Right lobe of liver (tissue), 6 donors: ENCODE measurements at regions not wholly inside any gene's neighbourhood (a gene's known extent, or its start where the extent isn't known, plus 50 kb on each side); places are given as distances from the start of the nearest gene placed in this dataset.
"Not testable (repeated sequence)": the region's sequence is repeated elsewhere in the genome, so short reads cannot be mapped to it uniquely, and the experiment has no call there.

ENCODE experiments used
- ATAC-seq, 4 donors: fragments of 200-7000 bp; cut with Tn5 transposase; one replicate each; pipeline ENCODE4 v1.9.1; 2020; ENCODE audit warnings: mild to moderate bottlenecking in 4 of 4, moderate library complexity in 4 of 4
- DNase-seq, 3 donors: peaks; one replicate each; pipeline ENCODE4 v3.0.0-alpha.2; 2020
- H3K27ac ChIP-seq, 3 donors: fragments of 200-600 bp; one replicate each; pipeline ENCODE4 v1.8.0; 2022
- H3K27me3 ChIP-seq, 2 donors: fragments of 200-600 bp; one replicate each; pipeline ENCODE4 v1.8.0; 2022
- H3K36me3 ChIP-seq, 4 donors: fragments of 200-600 bp; sonication (generic) in 1 of 4; one replicate each; pipeline versions ENCODE4 v1.5.1 to v1.8.0; 2017 to 2022; ENCODE audit warnings: control low read depth in 1 of 4
- H3K4me1 ChIP-seq, 4 donors: fragments of 200-600 bp; sonication (generic) in 1 of 4; one replicate each; pipeline versions ENCODE4 v1.5.1 to v1.8.0; 2017 to 2022; ENCODE audit warnings: control low read depth in 1 of 4
- H3K4me3 ChIP-seq, 3 donors: fragments of 200-600 bp; one replicate each; pipeline ENCODE4 v1.8.0; 2022
- H3K9me3 ChIP-seq, 4 donors: fragments of 200-600 bp; sonication (generic) in 1 of 4; one replicate each; pipeline versions ENCODE4 v1.5.1 to v1.8.0; 2017 to 2022; ENCODE audit warnings: control low read depth in 1 of 4
- POLR2A ChIP-seq: fragments of 450-650 bp; IDR thresholded peaks from one replicate; pipeline ENCODE4 v1.6.1; 2017; ENCODE audit warnings: antibody characterized with exemption, mild to moderate bottlenecking
- WGBS: methylation state at CpG from one replicate; pipeline ENCODE4 v1.1.6; 2018; ENCODE audit warnings: low coverage, low lambda C conversion rate; ENCODE audit not compliant: insufficient coverage; ENCODE audit errors: missing lambda C conversion rate; 5-methylcytosine and 5-hydroxymethylcytosine counted together
- intact Hi-C, 2 donors: fragments of 100-400 bp; cut with DNase I; formaldehyde crosslinking; loops; one replicate each; pipeline versions ENCODE4 v1.11.2 to v1.14.1; 2022
- TF ChIP-seq, protein P1 (sequence below), 4 donors: fragments of 200-600 bp in 3 of 4; fragments of 450-650 bp in 1 of 4; IDR thresholded peaks; one replicate each; pipeline versions ENCODE4 v1.5.1 to v1.8.0; 2016 to 2022; ENCODE audit warnings: antibody characterized with exemption in 4 of 4, mild to moderate bottlenecking in 2 of 4
- donor health status: DM: no; HTN: yes; CAD: no.
- donor health status: DM: no; HTN: no; CAD: no.
- donor health status: DM: no; HTN: no; CAD: no.
- donor health status: DM: no; HTN: yes; CAD: no.
- donor health status: DM: no; HTN: yes; CAD: no.

DNA sequence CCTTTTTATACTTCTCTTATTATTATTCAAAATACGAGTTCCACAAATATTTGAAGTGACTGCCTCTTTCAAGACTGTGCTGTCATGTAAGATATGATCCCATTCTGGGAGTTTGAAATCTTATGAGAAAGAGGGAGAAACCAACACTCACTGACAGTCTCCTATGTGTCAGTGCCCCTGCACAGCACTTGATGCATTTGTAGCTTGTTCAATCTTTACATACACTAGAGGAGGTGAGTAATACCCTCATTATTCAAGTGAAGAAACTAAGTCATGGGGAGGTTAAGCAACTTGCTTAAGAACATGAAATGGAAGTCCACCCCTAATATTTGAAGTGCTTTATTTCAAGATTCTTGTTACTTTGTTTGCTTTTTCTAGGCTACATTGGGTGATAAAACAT lies 459.5 kb upstream of the FANCL start:
- DNase-seq (no peak), ATAC-seq (no peak)
- Histone ChIP-seq H3K4me3 (no peak overlapping the region), H3K27ac (no peak overlapping the region), H3K4me1 (no peaks in the 10 kb centered on the region), H3K36me3 (no peaks in the 10 kb centered on the region), H3K27me3 (no peaks in the 10 kb centered on the region), H3K9me3 (no peaks in the 10 kb centered on the region)
- WGBS, result 16% methylated on average over 1 of the region's 1 CpG
- intact Hi-C loops, result no loop called here
- no peak for TF ChIP-seq POLR2A
- TF ChIP-seq, protein P1, sequence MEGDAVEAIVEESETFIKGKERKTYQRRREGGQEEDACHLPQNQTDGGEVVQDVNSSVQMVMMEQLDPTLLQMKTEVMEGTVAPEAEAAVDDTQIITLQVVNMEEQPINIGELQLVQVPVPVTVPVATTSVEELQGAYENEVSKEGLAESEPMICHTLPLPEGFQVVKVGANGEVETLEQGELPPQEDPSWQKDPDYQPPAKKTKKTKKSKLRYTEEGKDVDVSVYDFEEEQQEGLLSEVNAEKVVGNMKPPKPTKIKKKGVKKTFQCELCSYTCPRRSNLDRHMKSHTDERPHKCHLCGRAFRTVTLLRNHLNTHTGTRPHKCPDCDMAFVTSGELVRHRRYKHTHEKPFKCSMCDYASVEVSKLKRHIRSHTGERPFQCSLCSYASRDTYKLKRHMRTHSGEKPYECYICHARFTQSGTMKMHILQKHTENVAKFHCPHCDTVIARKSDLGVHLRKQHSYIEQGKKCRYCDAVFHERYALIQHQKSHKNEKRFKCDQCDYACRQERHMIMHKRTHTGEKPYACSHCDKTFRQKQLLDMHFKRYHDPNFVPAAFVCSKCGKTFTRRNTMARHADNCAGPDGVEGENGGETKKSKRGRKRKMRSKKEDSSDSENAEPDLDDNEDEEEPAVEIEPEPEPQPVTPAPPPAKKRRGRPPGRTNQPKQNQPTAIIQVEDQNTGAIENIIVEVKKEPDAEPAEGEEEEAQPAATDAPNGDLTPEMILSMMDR (IDR thresholded peaks at IDR 0.05), result no peak

DNA sequence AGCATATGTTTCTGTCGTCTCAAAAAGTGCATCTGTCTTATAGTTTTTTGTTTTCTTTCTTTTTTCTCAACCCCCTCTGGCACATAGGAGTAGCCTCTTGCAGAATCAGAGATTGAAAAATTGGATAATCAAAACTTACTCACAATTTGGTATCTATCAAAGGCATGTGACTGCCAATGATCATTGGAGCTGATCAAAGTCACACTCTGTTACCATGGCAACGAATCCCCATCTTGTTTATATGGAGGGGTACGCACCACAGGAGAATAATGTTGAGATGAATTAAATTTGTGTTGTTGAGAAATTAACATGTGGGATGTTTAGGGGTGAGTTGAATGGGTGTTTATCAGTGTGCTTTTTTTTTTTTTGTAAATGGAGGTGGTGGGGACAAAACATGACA lies 458.3 kb upstream of the FANCL start:
- 33% methylated on average over 3 of the region's 3 CpGs for WGBS
- Histone ChIP-seq H3K36me3 (no peaks in the 10 kb centered on the region), H3K27ac (no peak overlapping the region), H3K27me3 (no peaks in the 10 kb centered on the region), H3K4me1 (no peaks in the 10 kb centered on the region), H3K9me3 (no peaks in the 10 kb centered on the region), H3K4me3 (no peak overlapping the region)
- DNase-seq (no peak), ATAC-seq (no peak)
- no peak for TF ChIP-seq POLR2A
- TF ChIP-seq, protein P1 (IDR thresholded peaks at IDR 0.05), result no peak
- intact Hi-C loops, result no loop called here

DNA sequence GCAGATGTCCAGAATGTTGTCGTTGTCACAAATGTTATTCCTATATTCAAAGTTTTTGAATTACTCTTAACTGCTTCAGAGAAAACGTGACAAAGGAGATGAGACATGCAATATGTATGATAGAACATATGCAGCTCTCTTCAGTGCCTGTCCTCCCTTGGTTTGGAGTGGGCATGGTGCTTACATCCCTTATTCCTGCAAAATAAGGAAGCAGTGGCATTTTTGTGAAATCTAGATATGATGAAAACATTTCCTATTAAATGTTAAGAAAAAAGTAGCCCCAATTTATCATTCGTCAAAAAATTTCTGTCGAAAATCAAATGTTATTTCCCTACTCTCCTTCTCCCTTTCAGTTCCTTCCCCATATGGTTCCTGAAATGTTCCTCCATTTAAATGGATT lies 457.5 kb upstream of the FANCL start:
- ATAC-seq (no peak), DNase-seq (no peak)
- Histone ChIP-seq H3K9me3 (no peaks in the 10 kb centered on the region), H3K27ac (no peak overlapping the region), H3K36me3 (no peaks in the 10 kb centered on the region), H3K4me3 (no peak overlapping the region), H3K27me3 (no peaks in the 10 kb centered on the region), H3K4me1 (no peaks in the 10 kb centered on the region)
- TF ChIP-seq POLR2A, result no peak
- TF ChIP-seq, protein P1 (IDR thresholded peaks at IDR 0.05), result no peak
- WGBS, result 36% methylated on average over 4 of the region's 4 CpGs
- intact Hi-C loops, result no loop called here

- ATAC-seq, H3K9me3 ChIP-seq, H3K4me1 ChIP-seq, DNase-seq, H3K4me3 ChIP-seq, H3K36me3 ChIP-seq, H3K27ac ChIP-seq, H3K27me3 ChIP-seq, intact Hi-C loops: not testable (repeated sequence)
- WGBS, result 64% methylated on average over 2 of the region's 2 CpGs
Observed at GRCh38 chr2:58694114-58694513, 453.0 kb upstream of the FANCL start.

DNA sequence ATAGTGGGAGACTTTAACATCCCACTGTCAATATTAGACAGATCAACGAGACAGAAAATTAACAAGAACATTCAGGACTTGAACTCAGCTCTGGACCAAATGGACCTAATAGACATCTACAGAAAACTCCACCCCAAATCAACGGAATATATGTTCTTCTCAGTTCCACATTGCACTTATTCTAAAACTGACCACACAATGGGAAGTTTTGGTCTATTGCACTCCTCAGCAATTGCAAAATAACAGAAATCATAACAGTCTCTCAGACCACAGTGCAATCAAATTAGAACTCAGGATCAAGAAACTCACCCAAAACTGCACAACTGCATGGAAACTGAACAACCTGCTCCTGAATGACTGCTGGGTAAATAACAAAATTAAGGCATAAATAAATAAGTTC lies 449.9 kb upstream of the FANCL start:
- DNase-seq, H3K9me3 ChIP-seq, H3K4me3 ChIP-seq, H3K27ac ChIP-seq, H3K27me3 ChIP-seq, ATAC-seq, H3K4me1 ChIP-seq, intact Hi-C loops, H3K36me3 ChIP-seq: not testable (repeated sequence)
- 31% methylated on average over 2 of the region's 2 CpGs for WGBS

DNA sequence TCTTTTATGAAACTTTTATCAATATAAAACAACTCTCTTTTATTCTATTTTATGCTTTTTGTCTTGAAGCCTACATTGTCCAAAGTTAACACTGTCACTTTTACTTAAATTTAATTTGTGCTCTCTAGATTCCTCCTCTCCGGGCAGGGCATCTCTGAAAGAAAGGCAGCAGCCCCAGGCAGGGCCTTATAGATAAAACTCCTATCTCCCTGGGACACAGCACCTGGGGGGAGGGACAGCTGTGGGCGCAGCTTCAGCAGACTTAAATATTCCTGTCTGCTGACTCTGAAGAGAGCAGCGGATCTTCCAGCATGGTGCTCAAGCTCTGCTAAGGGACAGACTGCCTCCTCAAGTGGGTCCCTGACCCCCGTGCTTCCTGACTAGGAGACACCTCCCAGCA lies 447.7 kb upstream of the FANCL start:
- no peaks in the 10 kb centered on the region for H3K4me1 ChIP-seq
- no peak overlapping the region for H3K4me3 ChIP-seq
- DNase-seq (no peak), ATAC-seq (no peak)
- intact Hi-C loops, result no loop called here
- no peaks in the 10 kb centered on the region for H3K27me3 ChIP-seq
- WGBS, result 35% methylated on average over 2 of the region's 4 CpGs
- H3K27ac ChIP-seq, result no peak overlapping the region
- TF ChIP-seq, protein P1 (IDR thresholded peaks at IDR 0.05), result no peak
- no peak for TF ChIP-seq POLR2A
- no peaks in the 10 kb centered on the region for H3K9me3 ChIP-seq
- no peaks in the 10 kb centered on the region for H3K36me3 ChIP-seq
